ENCODE measurements at regions not wholly inside any gene's neighbourhood (a gene's known extent, or its start where the extent isn't known, plus 50 kb on each side); places are given as distances from the start of the nearest gene placed in this dataset.
A peak's percentile ranks its signal among the peaks of the same experiment; 100 is the strongest.

DNA sequence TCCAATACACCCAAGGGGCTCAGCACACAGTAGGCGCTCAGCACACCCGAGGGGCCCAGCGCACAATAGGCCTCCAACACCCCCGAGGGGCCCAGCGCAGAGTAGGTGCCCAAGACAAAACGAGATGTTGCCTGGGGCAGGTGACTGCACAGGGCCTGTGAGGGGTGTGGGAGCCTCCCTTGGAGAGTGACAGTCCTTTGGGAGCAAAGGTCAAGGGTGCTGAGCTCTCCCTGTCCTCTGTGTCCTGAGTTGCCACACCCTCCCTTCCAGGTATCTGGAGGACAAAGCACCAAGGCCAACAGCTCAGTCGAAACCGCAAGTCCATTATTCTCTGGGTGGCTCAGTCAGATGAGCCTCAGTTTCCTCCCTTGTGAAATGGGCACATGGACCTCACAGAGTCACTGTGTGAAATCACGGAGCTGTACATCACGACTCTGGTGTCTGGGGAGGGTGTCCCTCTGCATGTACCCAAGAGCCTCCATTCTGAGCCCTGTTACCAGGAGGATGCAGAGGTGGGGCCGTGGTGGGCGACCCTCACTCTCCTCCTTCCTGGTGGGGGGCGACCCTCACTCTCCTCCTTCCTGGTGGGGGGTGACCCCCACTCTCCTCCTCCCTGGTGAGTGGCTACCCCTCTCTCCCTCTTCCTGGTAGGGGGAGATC is 81.3 kb downstream of the FOXL3 start:
- DNase-seq (ENCODE audit: low spot score) = no peak

DNA sequence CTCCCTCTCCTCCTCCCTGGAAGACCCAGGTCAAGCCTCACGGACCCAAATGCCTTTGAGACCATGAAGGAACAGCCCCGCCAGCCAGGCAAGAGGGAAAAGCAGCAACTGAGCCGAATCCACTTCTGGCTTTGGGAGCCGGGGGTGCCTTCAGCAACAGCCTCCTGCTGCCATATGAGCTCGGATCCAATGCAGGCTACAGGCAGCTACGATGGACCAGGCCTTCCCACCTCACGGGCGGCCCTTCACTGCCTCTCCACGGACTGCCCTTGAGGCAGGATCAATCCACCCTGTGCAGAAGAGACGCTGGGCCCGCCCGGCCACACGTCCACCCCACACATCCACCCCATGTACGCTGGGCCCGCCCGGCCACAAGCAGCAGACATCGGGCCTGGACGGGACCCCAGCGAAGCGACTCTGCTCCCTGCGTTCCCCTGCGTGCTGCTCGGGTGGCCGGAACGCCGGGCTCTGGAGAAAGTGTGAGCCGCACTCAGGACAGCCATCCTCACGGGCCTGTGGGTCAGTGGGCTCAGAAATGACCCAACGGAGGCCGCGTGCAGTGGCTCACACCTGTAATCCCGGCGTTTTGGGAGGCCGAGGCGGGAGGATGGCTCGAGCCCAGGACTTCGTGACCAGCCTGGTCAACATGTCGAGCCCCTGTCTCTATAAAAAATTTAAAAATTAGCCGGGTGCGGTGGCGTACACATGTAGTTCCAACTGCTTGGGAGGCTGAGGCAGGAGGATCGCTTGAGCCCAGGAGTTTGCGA is 82.0 kb downstream of the FOXL3 start:
- DNase-seq (ENCODE audit: low spot score) = no peak

DNA sequence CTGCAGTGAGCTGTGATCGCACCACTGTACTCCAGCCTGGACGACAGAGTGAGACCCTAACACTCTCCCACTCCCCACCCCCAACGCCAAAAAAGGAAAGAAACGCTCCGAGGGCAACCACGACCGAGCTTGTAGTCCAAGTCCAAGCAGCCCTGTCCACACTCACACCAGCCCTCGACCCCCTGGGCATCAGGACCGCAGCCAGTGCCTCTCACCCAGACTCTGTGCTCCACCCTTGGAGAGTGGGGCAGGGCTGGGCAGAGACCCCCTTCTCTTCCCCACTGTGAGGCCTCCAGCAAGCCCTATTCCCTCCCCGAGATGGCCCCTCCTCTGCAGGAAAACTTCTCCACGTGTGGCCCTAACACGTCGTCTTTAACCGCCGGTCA is 82.6 kb downstream of the FOXL3 start:
- DNase-seq (ENCODE audit: low spot score) = no peak

DNA sequence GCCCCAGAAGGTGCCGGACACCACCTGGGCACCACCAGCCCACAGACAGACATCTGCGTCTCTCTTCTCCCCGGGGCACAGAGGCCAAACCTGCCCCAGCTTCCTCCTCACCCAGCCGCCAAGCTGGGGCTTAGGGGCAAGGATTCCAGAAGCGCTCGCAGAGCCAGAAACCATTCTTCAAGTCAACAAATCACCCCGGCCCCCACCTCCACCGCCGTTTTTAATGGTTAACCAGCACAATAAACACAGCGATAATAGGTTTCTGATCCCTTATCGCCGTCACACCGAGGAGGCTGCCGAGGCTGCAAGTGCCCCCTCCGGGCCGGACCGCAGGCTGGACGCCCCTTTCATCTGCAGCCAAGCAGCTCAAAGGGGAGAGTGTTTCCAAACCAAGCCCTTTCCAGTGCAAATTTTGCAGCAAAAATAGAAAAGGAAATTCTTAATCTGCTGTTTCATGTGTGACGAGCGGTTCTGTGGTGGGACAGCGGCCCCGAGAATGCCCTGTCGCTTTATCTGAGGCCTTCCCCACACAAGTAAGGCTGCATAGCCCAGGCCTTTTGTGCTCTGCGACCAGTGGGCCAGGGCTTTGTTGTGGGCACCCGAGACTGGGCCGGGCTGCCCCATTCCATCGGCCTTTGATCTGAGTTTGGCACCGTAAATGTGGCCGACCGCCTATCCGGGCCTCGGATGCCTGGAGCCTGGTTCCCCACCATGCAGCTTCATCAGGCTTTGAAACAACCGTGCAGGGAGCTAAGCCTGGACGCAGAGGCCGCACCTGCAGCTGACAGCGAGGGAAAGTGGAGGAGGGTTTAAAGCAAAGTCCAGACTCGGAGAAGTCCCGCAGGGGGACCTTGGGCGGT is 83.2 kb downstream of the FOXL3 start:
- DNase-seq (ENCODE audit: low spot score) = no peak

DNA sequence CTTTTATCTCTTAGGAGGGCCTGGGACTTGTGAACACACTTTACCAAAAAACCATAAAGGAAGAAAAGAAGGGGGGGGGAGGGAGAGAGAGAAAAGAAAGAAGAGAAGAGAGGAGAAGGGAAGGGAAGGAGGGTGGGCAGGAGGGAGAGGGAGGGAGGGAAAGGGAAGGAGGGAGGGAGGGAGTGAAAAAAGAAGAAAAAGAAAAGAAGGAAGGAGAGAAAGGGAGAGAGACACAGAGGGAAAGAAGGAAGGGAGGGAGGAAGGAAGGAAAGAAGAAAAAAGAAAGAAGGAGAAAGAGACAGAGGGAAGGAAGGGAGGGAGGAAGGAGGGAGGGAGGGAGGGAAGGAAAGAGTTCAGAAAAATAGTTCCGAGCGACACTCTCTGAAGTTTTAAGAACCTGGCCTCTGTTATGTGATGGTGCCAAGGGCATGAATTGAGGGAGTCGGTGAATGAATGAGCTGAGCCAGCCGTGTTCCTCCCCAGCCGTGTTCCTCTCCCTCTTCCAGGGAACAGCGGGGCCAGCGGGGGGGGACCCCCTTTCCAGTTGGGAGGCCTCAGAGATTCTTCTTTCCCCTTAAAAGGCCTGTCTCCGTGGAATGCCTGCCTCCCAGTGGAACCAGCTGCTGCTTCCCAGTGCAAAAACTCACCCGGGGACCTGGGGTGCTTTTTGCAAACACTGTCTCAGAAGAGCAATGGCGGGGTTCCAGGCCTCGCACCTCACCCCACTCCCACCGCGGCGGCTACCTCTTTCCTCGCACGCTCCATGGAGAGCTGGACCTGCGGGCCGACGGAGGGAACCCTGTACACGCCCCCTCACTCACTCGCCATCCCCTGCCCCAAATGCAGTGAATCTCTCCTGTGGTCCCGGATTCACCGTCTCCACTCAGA is 84.1 kb downstream of the FOXL3 start:
- DNase-seq (ENCODE audit: low spot score) = no peak

DNA sequence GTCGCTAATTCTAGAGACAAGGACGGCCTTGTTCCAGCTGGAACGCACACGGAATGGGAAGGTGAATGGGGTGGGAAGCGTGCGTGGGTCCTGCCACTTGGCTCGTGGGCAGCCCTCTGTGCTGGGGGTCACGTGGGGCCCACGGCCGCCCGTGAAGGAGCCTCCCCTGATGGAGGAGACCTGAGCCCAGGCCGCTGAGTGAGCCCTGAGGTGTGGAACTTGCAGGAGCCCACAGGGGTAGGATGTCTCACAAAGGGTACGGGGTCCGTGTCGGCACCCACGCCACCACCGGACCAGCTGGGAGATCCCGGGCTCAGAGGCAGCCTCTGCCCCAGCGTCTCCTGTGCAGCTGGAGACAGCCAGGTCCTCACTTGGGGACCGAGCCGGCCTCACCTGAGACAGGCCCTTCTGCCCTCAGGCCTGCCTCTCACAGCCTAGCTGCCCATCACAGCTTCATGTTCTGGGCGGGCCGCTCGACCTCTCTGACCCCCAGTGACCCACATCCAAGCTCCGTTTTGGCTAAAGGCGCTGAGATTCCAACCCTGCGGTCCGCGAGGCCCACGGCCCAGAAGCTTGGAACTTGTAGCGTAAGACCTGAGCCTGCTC is 84.8 kb downstream of the FOXL3 start:
- no peak for DNase-seq (ENCODE audit: low spot score)

DNA sequence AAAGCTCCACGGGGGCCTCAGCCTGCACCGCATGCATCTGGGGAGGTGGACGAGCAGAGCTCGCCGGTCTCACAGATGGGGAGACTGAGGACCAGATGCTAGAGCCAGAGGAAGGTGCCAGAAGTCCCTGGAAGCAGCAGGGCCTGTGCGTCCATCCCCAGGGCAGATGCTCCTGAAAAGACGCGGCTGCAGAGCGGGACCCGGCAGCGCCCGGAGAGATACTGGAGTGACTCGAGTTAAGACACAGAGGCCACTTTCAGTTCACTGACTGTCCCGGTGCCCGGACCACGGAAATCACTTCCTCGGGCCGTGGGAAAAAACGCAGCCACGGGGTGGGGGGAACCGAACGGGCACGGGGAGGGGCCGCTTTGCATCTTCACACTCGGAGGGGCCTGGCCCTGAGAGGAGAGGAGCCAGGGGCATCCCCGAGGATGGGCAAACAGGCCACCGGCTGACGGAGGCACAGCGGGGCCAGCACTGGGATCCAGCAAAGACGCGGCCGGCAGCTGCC is 85.4 kb downstream of the FOXL3 start:
- DNase-seq (ENCODE audit: low spot score) = no peak

DNA sequence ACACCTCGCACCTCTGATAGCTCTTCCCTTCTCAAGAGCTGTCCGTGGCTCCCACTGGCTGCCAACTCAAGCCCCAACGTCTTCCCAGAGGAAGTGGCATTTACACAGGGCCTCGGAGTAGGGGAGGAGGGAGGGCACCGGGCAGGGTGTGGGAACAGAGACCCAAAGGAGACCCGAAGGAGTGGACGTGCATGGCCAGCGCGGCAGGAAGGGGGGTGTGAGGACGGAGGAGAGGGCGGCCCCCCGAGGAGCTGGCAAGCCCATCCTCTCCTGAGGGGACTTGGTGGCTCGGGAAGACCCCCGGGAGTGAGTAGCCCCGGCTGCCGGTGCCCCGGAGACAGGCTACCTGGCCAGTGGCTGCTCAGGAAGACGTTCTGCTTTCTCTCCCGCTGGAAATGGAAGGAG is 85.9 kb downstream of the FOXL3 start:
- no peak for DNase-seq (ENCODE audit: low spot score)

DNA sequence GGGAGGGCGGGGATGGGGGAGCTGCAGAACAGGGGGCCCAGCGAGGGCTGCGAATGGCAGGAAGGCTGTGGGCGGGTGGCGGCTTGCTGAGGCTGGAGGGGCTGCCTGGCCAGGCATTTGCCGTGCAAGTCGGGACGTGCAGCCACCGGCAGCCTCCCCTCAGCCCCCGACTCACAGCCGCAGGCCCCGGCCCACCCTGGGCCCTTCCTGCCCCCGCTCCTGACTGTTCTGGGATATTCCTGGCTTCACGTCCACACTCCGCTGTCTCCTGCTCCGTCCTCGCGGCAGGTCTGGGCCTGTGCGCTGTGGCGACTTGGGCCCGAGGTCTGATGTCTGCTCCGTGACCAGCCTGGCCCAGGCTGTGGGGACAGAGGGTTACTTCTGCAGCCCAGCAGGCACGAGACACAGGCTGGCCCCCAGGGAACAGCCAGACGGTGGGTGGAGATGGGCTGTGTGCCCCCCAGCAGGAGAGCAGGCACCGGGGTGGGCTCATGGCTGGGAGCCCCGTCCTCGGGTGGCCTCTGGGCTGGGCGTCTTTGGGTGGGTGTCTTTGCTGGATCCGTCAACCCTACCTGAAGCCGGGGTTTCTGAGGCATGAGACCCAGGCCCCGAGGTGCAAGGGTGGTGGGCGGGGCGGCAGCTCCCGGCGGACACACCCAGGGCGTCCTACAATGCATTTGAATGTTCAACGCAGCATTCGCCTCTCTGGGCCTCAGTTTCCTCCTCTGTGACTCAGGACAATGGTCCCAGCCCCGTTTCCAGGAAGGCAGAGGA is 86.5 kb downstream of the FOXL3 start:
- DNase-seq (ENCODE audit: low spot score) = no peak

DNA sequence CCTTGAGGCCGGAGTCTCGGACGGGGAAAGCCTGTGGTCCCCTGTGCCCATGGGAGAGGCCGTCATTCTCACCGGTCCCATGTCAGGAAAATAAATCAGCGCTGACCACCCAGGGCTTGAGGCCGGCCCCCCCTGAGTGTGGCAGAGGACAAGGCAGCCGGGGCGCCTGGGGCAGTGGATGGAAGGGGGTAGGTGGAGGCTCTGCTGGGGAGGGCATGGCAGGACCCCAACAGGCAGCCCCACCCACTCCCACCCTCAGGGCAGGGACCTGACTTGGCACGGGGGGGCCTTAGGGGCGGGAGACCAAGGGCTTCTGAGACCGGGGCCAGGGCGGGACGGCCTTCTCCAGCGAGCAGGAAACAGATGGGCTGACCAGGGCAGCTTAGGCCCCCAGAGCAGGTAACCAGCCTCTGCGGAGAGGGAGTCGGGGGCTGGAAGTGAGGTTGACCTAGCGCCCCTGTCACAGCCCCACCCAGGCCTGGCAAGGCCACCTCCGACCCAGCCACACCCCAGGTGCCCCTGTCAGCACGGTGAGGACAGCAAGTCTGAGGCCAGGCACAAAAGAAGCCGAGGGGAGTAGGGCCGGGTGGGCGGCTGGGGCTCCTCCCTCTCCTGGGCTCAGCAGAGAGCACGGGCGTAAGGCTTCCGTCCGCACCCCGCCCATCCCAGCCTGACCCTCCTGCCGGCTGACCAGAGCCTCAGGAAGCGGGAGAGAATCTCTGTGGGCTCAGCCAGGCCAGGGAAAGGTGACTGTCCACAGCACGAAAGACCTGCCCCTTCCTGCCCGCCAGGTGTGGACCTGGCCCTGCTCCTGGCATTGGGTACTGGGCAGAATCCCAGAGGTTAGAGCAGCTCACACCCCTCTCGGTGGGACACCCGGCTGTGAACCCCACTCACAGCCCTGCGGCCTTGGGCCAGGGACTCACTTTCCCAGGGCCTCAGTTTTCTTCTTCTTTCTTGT is 87.4 kb downstream of the FOXL3 start:
- no peak for DNase-seq (ENCODE audit: low spot score)

DNA sequence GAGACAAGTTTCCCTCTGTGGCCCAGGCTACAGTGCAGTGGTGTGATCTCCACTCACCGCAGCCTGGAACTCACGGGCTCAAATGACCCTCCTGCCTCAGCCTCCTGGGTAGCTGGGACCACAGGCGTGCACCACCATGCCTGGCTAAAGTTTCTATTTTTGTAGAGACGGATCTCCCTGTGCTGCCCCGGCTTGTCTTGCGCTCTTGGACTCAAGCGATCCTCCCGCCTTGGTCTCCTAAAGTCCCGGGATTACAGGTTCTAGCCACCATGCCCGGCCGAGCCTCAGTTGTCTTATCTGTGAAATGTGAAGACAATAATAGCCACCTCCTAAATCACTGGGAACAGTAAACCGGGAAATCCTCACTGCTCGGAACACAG is 88.1 kb downstream of the FOXL3 start:
- DNase-seq (ENCODE audit: low spot score) = no peak

DNA sequence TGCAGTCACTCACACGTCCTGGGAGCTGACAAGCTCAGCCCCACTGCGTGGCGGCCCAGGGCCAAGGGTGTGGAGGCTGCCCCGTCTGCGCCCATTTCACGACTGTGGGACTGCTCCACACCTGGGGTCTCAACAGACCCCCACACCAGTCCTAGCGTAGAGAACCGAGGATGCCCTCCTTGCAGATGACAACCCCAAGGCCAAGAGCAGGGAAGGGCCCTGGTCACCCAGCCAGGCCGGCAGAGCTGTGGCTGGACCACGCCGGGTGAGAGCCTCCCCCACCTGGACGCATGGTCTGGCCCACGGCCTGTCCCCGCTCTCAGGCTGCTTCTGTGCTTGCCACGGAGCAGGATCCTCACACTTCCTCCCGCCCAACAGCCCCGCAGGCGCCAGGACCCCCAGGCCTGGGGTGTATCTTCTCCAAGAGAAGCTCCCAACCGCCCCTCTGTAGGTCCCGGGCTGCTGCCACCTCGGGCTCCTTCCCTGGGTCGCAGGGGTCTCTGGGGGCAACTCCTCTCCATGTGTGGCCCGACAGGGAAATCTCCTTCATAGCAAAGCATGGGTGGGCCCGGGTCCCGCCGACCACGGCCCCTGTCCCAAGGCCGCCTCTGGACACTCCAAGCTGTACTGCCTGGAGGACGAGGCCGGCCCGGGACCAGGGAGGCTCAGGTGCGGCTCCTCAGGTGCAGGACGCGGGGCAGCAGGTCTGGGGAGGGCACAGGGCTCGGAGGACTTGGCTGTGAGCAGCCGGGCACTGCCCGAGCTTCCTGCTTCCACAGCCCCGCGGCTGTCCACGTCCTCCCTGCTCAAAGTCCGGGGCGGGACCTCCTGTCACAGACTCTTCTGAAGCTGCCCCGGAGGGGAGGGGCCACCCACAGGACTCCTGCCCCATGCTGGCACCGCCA is 88.8 kb downstream of the FOXL3 start:
- DNase-seq (ENCODE audit: low spot score) = no peak

DNA sequence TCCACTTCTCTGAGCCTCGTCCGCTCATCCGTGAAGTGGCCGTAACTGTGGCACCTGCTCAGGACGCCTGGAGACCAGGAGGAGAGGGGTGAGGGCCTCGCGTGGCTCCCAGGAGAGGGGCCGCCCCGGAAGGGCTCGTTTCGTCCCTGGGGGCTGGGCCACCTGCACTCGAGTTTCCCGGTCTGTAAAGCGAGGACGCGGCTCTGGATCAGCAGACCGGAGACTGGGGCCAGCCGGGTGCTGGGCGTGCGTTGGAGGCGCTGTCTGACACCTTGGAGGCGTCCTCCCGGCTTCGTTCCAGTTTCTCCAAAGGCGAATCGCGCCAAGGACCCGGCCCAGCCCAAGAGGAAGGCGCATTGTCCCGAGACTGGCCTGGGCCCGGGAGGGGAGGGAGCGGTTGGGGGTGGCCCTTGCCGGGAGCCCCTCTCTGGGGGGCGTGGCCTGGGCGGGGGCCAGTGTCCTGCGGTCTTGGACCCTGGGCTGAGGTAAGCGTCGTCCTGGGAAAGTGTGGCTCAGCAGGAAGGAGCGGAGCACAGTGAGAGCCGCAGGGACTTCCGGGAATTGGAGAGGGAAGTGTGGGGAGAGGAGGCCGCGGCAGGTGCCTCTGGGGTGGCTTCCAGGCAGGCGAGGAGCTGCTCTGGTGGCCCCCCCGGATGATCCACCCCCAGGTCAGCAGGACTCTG is 89.6 kb downstream of the FOXL3 start:
- DNase-seq (ENCODE audit: low spot score) = peak; percentile 39

DNA sequence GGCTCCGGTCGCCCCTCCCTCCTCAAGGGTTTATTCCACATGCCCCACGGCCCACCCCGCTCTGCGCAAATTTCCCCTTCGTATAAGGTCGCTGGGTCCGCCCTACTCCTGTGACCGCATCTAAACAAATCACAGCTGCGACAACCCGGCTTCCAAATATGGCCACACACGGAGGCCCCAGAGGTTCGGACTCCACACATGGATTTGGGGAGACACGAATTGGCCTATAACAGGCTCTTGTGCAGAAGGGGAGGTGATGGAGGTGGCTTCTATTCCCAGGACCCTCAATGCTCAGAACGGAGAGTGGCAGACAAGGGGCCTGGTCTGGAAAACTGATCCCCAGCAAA is 90.1 kb downstream of the FOXL3 start:
- no peak for DNase-seq (ENCODE audit: low spot score)

DNA sequence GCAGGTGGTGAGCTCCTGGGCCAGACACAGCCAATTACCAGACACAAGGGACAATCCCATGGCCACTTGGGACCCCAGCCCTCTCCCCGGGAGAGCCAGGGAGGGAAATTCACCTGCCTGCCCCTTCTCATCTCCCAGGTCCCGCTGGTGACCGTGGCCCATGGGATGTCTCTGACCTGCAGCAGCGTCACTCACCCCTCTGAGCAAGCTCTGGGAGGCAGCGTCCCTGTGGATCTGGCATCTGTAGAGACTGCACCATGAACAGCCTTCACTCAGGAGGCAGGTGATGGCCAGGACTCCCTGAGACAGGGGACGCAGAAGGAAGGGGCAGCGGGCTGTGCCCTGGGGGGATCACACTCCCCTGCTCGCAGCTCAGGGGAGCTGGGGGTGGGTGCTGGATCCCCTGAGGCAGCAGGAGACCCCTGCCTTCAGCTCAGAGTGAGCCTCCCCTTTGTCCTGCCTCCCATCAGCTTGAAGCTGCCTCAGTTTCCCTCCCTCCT is 90.8 kb downstream of the FOXL3 start:
- peak; percentile 38 for DNase-seq (ENCODE audit: low spot score)

DNA sequence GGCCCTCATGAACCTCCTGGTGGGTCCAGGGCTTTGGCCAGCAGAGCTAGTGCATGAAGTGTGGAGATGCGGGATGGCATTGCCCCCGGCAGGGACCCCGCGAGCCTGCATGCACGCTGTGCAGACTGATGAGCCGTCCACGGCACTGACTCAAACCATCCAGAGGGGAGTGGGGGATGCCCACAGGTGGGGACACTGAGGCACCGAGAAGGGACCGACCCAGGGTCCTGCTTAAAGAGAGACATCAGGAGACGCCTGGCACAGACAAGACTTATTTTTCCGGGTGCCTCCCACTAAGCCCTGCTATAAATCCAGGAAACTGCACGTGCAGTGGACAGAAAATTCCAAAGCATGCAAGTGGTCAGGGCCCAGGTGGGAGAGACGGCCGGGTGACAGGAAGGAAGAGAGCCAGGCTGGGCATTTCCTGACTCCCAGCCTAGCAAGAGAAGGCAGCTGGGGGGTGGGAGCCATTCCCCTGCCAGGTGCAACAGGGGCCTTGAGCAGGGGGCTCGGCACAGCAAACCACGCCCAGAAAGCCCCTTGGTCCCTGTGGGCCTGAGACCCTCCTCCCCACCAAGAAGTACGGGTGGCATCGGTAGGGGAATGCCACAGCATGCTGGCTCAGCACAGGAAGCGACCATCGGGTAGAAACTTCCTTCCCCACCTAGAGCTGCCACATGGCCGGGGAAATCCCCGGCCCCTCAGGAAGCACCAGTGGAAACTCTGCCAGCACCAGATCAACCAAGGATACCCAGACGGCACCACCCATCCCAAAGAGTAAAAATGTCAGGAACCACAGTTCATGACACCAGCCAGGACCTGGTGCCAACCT is 91.5 kb downstream of the FOXL3 start:
- DNase-seq (ENCODE audit: low spot score) = no peak

DNA sequence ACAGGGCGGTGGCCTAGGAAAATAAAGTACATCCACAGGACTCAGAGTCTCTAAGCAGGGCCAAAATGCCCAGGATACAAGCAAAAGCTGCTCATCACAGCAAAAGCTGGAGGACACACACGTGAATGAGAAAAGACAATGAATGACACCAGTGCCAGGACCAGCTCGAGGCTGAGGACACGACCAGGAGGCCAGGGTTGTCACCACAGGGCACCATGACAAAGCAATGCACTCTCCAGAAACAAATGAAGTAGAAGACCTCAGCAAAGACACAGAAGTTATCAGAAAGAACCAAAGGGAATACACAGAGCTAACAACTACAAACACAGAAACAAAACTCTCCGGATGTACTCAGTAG is 92.1 kb downstream of the FOXL3 start:
- no peak for DNase-seq (ENCODE audit: low spot score)

All from ureter (tissue), 1 donor.